ENCODE measurements at regions not wholly inside any gene's neighbourhood (a gene's known extent, or its start where the extent isn't known, plus 50 kb on each side); places are given as distances from the start of the nearest gene placed in this dataset.

DNA sequence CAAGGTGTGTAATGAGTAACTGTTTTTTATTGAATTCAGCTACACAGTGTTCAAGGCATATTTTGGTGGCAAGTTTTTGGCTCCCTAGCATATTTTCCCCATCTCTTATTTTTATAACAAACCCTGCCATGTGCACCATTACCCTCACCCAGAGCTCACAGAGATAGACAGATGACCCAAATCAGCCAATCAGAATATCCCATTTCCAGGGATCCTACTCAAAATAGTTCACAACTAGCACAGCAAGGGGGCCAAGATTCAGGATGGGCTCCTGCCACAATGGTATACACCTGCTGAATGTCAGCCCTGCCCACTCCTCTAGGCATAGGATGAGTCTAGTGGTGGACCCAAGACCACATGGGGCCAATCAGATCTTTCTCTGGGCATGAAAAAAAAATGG is 78.8 kb upstream of the SETMAR start:
- TF ChIP-seq, protein P1, sequence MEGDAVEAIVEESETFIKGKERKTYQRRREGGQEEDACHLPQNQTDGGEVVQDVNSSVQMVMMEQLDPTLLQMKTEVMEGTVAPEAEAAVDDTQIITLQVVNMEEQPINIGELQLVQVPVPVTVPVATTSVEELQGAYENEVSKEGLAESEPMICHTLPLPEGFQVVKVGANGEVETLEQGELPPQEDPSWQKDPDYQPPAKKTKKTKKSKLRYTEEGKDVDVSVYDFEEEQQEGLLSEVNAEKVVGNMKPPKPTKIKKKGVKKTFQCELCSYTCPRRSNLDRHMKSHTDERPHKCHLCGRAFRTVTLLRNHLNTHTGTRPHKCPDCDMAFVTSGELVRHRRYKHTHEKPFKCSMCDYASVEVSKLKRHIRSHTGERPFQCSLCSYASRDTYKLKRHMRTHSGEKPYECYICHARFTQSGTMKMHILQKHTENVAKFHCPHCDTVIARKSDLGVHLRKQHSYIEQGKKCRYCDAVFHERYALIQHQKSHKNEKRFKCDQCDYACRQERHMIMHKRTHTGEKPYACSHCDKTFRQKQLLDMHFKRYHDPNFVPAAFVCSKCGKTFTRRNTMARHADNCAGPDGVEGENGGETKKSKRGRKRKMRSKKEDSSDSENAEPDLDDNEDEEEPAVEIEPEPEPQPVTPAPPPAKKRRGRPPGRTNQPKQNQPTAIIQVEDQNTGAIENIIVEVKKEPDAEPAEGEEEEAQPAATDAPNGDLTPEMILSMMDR (IDR thresholded peaks at IDR 0.05): no peak
- no peak for TF ChIP-seq EZH2 (IDR thresholded peaks at IDR 0.05; ENCODE audit: borderline replicate concordance, insufficient read depth, low read depth, low read length, poor library complexity, severe bottlenecking)

Data from B cell (primary cell).